HG02852 (cell line): ENCODE measurements at regions not wholly inside any gene's neighbourhood (a gene's known extent, or its start where the extent isn't known, plus 50 kb on each side); places are given as distances from the start of the nearest gene placed in this dataset.
"Not testable (repeated sequence)": the region's sequence is repeated elsewhere in the genome, so short reads cannot be mapped to it uniquely, and the experiment has no call there.

Experiments
- ATAC-seq: cut with Tn5 transposase; IDR thresholded peaks from one replicate; pipeline ENCODE4 v1.9.1; 2021; ENCODE audit warnings: mild to moderate bottlenecking, moderate library complexity; ENCODE audit not compliant: unreplicated experiment

GRCh38 chr4:138347561-138347960 is 105.4 kb upstream of the SLC7A11 start:
- ATAC-seq = no peak

GRCh38 chr4:138344851-138345250 is 102.7 kb upstream of the SLC7A11 start:
- no peak for ATAC-seq

- ATAC-seq = no peak
Measured at GRCh38 chr4:138344054-138344453, 101.9 kb upstream of the SLC7A11 start.

- peak; percentile 64 for ATAC-seq
Measured at GRCh38 chr4:138341739-138342415, 99.7 kb upstream of the SLC7A11 start.

- no peak for ATAC-seq
Measured at GRCh38 chr4:138338840-138339239, 96.7 kb upstream of the SLC7A11 start.

GRCh38 chr4:138338222-138338621 is 96.1 kb upstream of the SLC7A11 start:
- ATAC-seq = not testable (repeated sequence)

GRCh38 chr4:138334346-138335016 is 92.3 kb upstream of the SLC7A11 start:
- no peak for ATAC-seq

GRCh38 chr4:138332415-138332814 is 90.3 kb upstream of the SLC7A11 start:
- not testable (repeated sequence) for ATAC-seq

- ATAC-seq = no peak
Measured at GRCh38 chr4:138330531-138330930, 88.4 kb upstream of the SLC7A11 start.

GRCh38 chr4:138329506-138330070 is 87.4 kb upstream of the SLC7A11 start:
- peak; percentile 23 for ATAC-seq

GRCh38 chr4:138327338-138327737 is 85.2 kb upstream of the SLC7A11 start:
- ATAC-seq = no peak

GRCh38 chr4:138320831-138321230 is 78.7 kb upstream of the SLC7A11 start:
- no peak for ATAC-seq

GRCh38 chr4:138320030-138320429 is 77.9 kb upstream of the SLC7A11 start:
- ATAC-seq = no peak

GRCh38 chr4:138317175-138317748 is 75.1 kb upstream of the SLC7A11 start:
- no peak for ATAC-seq

GRCh38 chr4:138312536-138312911 is 70.4 kb upstream of the SLC7A11 start:
- ATAC-seq = no peak

GRCh38 chr4:138311771-138312535 is 69.8 kb upstream of the SLC7A11 start:
- ATAC-seq = no peak

GRCh38 chr4:138310991-138311390 is 68.8 kb upstream of the SLC7A11 start:
- no peak for ATAC-seq

GRCh38 chr4:138310498-138310897 is 68.3 kb upstream of the SLC7A11 start:
- no peak for ATAC-seq

GRCh38 chr4:138308356-138308755 is 66.2 kb upstream of the SLC7A11 start:
- no peak for ATAC-seq

- no peak for ATAC-seq
Measured at GRCh38 chr4:138307319-138307718, 65.2 kb upstream of the SLC7A11 start.

- ATAC-seq = no peak
Measured at GRCh38 chr4:138305050-138305449, 62.9 kb upstream of the SLC7A11 start.
